WTC11 (cell line): ENCODE measurements at regions not wholly inside any gene's neighbourhood (a gene's known extent, or its start where the extent isn't known, plus 50 kb on each side); places are given as distances from the start of the nearest gene placed in this dataset.

ENCODE experiments used
- CTCF ChIP-seq: fragments of 200-600 bp; IDR thresholded peaks from 2 replicates; pipeline ENCODE4 v1.8.0; 2022; ENCODE audit warnings: antibody characterized with exemption
- FOXP4 ChIP-seq: sonication (generic); formaldehyde crosslinking; IDR thresholded peaks from 2 replicates; pipeline ENCODE4 v1.8.0; 2022; ENCODE audit warnings: mild to moderate bottlenecking, missing genetic modification reagents
- NR3C1 ChIP-seq: sonication (generic); formaldehyde crosslinking; conservative IDR thresholded peaks from 2 replicates; pipeline ENCODE4 v1.8.1; 2023; ENCODE audit warnings: low read depth, mild to moderate bottlenecking, missing genetic modification reagents
- ZNF138 ChIP-seq: sonication (generic); formaldehyde crosslinking; conservative IDR thresholded peaks from 2 replicates; pipeline ENCODE4 v1.8.1; 2022; ENCODE audit warnings: mild to moderate bottlenecking, moderate library complexity, missing genetic modification reagents
- TF ChIP-seq, protein P1 (sequence below): sonication (generic); formaldehyde crosslinking; IDR thresholded peaks from 2 replicates; pipeline ENCODE4 v1.8.1; 2022; ENCODE audit warnings: low read depth, missing genetic modification reagents, borderline replicate concordance

DNA sequence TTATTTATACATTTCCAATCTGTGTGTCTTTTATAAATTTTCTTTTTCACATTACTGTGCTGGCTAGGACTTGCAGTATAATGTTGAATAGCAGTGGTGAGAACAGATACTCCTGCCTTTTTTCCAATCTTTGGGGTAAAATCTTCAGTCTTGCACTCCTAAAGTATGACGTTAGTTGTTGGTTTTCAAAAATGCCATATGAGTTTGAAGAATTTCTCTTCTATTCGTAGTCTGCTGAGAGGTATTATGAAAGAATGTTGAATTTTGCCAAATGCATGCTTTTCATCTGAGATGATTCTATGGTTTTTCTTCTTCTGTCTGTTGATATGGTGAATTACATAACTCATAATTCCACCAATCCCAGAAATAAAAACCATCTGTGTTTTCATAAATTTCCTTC is 335.3 kb upstream of the CHST9 start:
- no peak for TF ChIP-seq ZNF138 (CRISPR knock-in tag)
- no peak for TF ChIP-seq CTCF
- TF ChIP-seq, protein P1, sequence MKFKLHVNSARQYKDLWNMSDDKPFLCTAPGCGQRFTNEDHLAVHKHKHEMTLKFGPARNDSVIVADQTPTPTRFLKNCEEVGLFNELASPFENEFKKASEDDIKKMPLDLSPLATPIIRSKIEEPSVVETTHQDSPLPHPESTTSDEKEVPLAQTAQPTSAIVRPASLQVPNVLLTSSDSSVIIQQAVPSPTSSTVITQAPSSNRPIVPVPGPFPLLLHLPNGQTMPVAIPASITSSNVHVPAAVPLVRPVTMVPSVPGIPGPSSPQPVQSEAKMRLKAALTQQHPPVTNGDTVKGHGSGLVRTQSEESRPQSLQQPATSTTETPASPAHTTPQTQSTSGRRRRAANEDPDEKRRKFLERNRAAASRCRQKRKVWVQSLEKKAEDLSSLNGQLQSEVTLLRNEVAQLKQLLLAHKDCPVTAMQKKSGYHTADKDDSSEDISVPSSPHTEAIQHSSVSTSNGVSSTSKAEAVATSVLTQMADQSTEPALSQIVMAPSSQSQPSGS (CRISPR knock-in tag) = no peak
- TF ChIP-seq FOXP4 (CRISPR knock-in tag) = no peak
- no peak for TF ChIP-seq NR3C1
